Tibial nerve (tissue), 4 donors: ENCODE measurements at regions not wholly inside any gene's neighbourhood (a gene's known extent, or its start where the extent isn't known, plus 50 kb on each side); places are given as distances from the start of the nearest gene placed in this dataset.

Source experiments
- DNase-seq, 2 donors: peaks; one replicate each; pipeline ENCODE4 v3.0.0-alpha.2; 2019; ENCODE audit warnings: low spot score in 2 of 2
- H3K27ac ChIP-seq, 4 donors: fragments of 200-600 bp; sonication (generic) in 3 of 4; one replicate each; pipeline ENCODE4 v1.5.1; 2017 to 2019; ENCODE audit warnings: mild to moderate bottlenecking in 1 of 4
- H3K27me3 ChIP-seq, 2 donors: fragments of 200-600 bp; sonication (generic) in 1 of 2; one replicate each; pipeline versions ENCODE4 v1.5.1 to v1.6.0; 2017 to 2019
- H3K36me3 ChIP-seq, 3 donors: fragments of 200-600 bp; sonication (generic); one replicate each; pipeline ENCODE4 v1.5.1; 2018 to 2019
- H3K4me1 ChIP-seq, 4 donors: fragments of 200-600 bp; sonication (generic) in 3 of 4; one replicate each; pipeline ENCODE4 v1.5.1; 2017 to 2019
- H3K4me3 ChIP-seq, 4 donors: fragments of 200-600 bp; sonication (generic) in 3 of 4; one replicate each; pipeline ENCODE4 v1.5.1; 2017 to 2019; ENCODE audit warnings: mild to moderate bottlenecking in 1 of 4, moderate library complexity in 1 of 4
- H3K9me3 ChIP-seq, 4 donors: fragments of 200-600 bp; sonication (generic) in 3 of 4; one replicate each; pipeline ENCODE4 v1.5.1; 2017 to 2019
- CTCF ChIP-seq, 5 experiments: fragments of 200-600 bp in 3 of 5; fragments of 450-650 bp in 2 of 5; sonication (generic) in 3 of 5; IDR thresholded peaks; one replicate each; pipeline ENCODE4 v1.5.1; 2016 to 2019; ENCODE audit warnings: antibody characterized with exemption in 5 of 5, mild to moderate bottlenecking in 3 of 5, moderate library complexity in 2 of 5
- EP300 ChIP-seq, 2 donors: sonication (generic); formaldehyde crosslinking; IDR thresholded peaks; one replicate each; pipeline ENCODE4 v1.6.1; 2017; ENCODE audit warnings: antibody characterized with exemption in 2 of 2, mild to moderate bottlenecking in 1 of 2
- POLR2A ChIP-seq, 2 donors: fragments of 450-650 bp; IDR thresholded peaks; one replicate each; pipeline ENCODE4 v1.6.1; 2017; ENCODE audit warnings: antibody characterized with exemption in 2 of 2, mild to moderate bottlenecking in 2 of 2, moderate library complexity in 2 of 2
- WGBS, 2 donors: methylation state at CpG; one replicate each; pipeline ENCODE4 v1.1.5; 2018; 5-methylcytosine and 5-hydroxymethylcytosine counted together

GRCh38 chr13:34139660-34140227 lies 321.8 kb downstream of the RFC3 start:
- DNase-seq, result no peak
- H3K36me3 ChIP-seq, result no peaks in the 10 kb centered on the region

GRCh38 chr13:34143637-34144036 lies 325.7 kb downstream of the RFC3 start:
- no peak overlapping the region for H3K27ac ChIP-seq
- no peaks in the 10 kb centered on the region for H3K4me1 ChIP-seq
- no peak overlapping the region for H3K4me3 ChIP-seq
- H3K27me3 ChIP-seq, result no peaks in the 10 kb centered on the region
- DNase-seq, result no peak
- H3K9me3 ChIP-seq, result no peaks in the 10 kb centered on the region
- no peak for TF ChIP-seq CTCF (IDR thresholded peaks at IDR 0.05)
- TF ChIP-seq EP300 (IDR thresholded peaks at IDR 0.05), result no peak
- TF ChIP-seq POLR2A (IDR thresholded peaks at IDR 0.05), result no peak
- H3K36me3 ChIP-seq, result no peaks in the 10 kb centered on the region
- 93 to 100% methylated on average over 1 of the region's 1 CpG for WGBS, 2 donors

More at GRCh38 chr13:34139660-34140227, 321.8 kb downstream of the RFC3 start:
- 69 to 70% methylated on average over 4 of the region's 4 CpGs for WGBS, 2 donors
- TF ChIP-seq CTCF (IDR thresholded peaks at IDR 0.05) (no peak), POLR2A (IDR thresholded peaks at IDR 0.05) (no peak), EP300 (IDR thresholded peaks at IDR 0.05) (no peak)
- Histone ChIP-seq H3K4me3 (no peak overlapping the region), H3K27ac (no peak overlapping the region), H3K9me3 (peaks cover 0 to 8% (median 2%) of the 10 kb centered on the region in 4 donors), H3K27me3 (no peaks in the 10 kb centered on the region), H3K4me1 (no peaks in the 10 kb centered on the region)

GRCh38 chr13:34144142-34144541 lies 326.2 kb downstream of the RFC3 start:
- no peak overlapping the region for H3K4me3 ChIP-seq
- no peaks in the 10 kb centered on the region for H3K27me3 ChIP-seq
- DNase-seq, result no peak
- no peaks in the 10 kb centered on the region for H3K4me1 ChIP-seq
- H3K27ac ChIP-seq, result no peak overlapping the region
- 60 to 68% methylated on average over 3 of the region's 3 CpGs for WGBS, 2 donors
- H3K9me3 ChIP-seq, result no peaks in the 10 kb centered on the region
- no peaks in the 10 kb centered on the region for H3K36me3 ChIP-seq
- no peak for TF ChIP-seq EP300 (IDR thresholded peaks at IDR 0.05)
- no peak for TF ChIP-seq POLR2A (IDR thresholded peaks at IDR 0.05)
- no peak for TF ChIP-seq CTCF (IDR thresholded peaks at IDR 0.05)

GRCh38 chr13:34145061-34145460 lies 327.1 kb downstream of the RFC3 start:
- Histone ChIP-seq H3K4me1 (no peaks in the 10 kb centered on the region), H3K27ac (no peak overlapping the region), H3K27me3 (no peaks in the 10 kb centered on the region), H3K36me3 (no peaks in the 10 kb centered on the region), H3K9me3 (no peaks in the 10 kb centered on the region), H3K4me3 (no peak overlapping the region)
- 38 to 43% methylated on average over 3 of the region's 3 CpGs for whole genome bisulfite sequencing, 2 donors
- TF ChIP-seq CTCF (IDR thresholded peaks at IDR 0.05) (no peak), EP300 (IDR thresholded peaks at IDR 0.05) (no peak), POLR2A (IDR thresholded peaks at IDR 0.05) (no peak)
- no peak for DNase-seq

- Histone ChIP-seq H3K27ac (no peak overlapping the region), H3K4me1 (no peaks in the 10 kb centered on the region), H3K36me3 (no peaks in the 10 kb centered on the region), H3K4me3 (no peak overlapping the region), H3K27me3 (no peaks in the 10 kb centered on the region), H3K9me3 (no peaks in the 10 kb centered on the region)
- no peak for DNase-seq
- TF ChIP-seq POLR2A (IDR thresholded peaks at IDR 0.05) (no peak), EP300 (IDR thresholded peaks at IDR 0.05) (no peak), CTCF (IDR thresholded peaks at IDR 0.05) (no peak)
- WGBS, 2 donors, result 90 to 91% methylated on average over 6 of the region's 6 CpGs
These were observed 330.4 kb downstream of the RFC3 start for GRCh38 chr13:34148359-34148758.
